ENCODE measurements at regions not wholly inside any gene's neighbourhood (a gene's known extent, or its start where the extent isn't known, plus 50 kb on each side); places are given as distances from the start of the nearest gene placed in this dataset.

DNA sequence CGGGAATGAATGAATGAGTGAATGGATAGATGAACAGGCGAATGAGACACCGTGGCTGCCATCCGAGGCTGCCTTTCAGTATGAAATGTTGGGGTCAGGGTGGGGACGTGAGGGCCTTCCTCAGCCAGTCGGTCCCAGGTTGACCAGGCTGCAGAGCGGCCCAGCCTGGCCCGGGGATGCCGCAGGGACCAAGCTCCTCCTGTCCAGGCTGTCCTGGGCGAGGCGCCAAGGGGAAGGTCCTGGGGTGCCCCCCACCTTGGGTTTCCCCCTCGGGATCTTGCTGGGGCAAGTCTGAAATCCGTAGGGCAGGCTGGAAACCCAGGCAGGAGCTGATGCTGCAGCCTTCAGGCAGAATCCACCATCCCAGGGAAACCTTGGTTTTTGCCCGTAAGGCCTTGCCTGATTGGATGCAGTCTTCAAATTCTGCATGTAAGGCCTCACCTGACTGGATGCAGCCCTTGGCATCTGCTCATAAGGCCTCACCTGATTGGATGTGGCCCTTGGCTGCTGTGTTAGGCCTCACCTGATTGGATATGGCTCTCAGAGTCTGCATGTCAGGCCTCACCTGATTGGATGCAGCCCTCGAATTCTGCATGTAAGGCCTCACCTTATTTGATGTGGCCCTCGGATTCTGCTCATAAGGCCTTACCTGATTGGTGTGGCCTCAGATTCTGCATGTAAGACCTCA, 61.7 kb upstream of the ZNF469 start:
- no peak overlapping the region for H3K27ac Mint-ChIP-seq
- no peaks in the 10 kb centered on the region for H3K4me1 Mint-ChIP-seq
- no peaks in the 10 kb centered on the region for H3K27me3 Mint-ChIP-seq
- CTCF ChIA-PET: no interaction called here
- no peak for ATAC-seq
- no peaks in the 10 kb centered on the region for H3K36me3 Mint-ChIP-seq
- H3K4me3 Mint-ChIP-seq: no peak overlapping the region
- H3K9me3 Mint-ChIP-seq (ENCODE audit: low read depth): no peaks in the 10 kb centered on the region
- no peak for DNase-seq

DNA sequence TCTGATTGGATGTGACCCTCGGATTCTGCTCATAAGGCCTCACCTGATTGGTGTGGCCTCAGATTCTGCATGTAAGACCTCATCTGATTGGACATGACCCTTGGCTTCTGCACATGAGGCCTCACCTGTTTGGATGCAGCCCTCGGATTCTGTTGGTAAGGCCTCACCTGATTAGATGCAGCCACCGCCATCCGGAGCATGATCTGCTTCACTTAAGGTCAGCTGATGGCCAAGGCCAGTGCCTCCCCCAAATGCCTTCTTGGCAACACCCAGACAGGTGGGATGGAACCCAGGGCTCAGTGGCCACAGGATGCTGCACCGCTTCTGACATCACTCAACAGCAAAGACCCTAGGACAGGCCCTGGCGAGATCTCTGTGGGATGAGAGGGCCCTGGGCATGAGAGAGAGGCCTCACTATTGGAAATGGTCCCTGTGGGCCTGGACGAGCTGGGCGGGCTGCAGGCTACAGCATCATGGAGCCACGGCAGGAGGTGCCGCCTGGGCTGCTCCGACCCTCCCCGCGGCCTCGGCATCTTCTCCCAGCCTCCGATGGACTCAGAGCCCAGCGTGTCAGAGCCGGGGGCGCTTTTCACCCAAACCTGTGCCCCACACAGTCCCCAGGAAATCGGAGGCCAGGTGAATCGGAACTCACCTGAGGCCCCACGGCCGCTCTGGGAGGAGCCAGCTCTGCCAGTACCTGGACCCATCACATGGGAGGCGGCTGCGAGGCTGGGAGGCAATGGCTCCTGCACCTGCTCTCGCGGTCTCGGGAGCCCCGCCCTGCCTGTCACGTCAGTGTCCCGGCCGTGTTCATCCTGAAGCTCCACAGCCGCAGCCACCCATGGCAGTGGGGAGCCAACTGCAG, 60.9 kb upstream of the ZNF469 start:
- DNase-seq (no peak), ATAC-seq (no peak)
- H3K27ac Mint-ChIP-seq: no peak overlapping the region
- no peak overlapping the region for H3K4me3 Mint-ChIP-seq
- no peaks in the 10 kb centered on the region for H3K27me3 Mint-ChIP-seq
- H3K9me3 Mint-ChIP-seq (ENCODE audit: low read depth): no peaks in the 10 kb centered on the region
- H3K4me1 Mint-ChIP-seq: no peaks in the 10 kb centered on the region
- no peaks in the 10 kb centered on the region for H3K36me3 Mint-ChIP-seq
- CTCF ChIA-PET: no interaction called here

DNA sequence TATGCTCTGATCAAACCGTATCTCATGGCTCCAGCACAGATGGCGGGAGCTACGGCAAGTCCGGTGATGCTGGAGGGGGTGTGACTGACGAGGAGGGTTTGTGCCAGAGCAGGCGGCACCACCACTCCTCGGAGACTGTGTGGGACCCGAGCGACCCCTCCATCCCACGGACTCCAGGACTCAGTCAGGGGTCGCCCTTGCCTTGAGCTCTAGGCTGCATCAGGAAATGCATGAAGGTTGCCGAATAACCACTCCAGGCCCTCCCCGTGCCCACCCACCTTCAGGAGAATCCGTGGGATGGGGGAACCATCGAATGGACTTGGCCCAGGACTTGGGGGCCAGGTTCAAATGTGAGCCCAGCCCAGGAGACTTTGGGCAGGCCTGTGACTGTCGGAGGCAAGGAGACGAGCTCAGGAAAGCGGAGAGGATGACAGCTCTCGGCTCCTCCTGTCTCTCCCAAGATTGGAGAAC, 60.2 kb upstream of the ZNF469 start:
- Mint-ChIP-seq H3K4me3 (no peak overlapping the region), H3K27ac (no peak overlapping the region), H3K4me1 (no peaks in the 10 kb centered on the region), H3K27me3 (no peaks in the 10 kb centered on the region), H3K36me3 (no peaks in the 10 kb centered on the region), H3K9me3 (ENCODE audit: low read depth) (no peaks in the 10 kb centered on the region)
- DNase-seq: no peak
- CTCF ChIA-PET: no interaction called here
- ATAC-seq: no peak

DNA sequence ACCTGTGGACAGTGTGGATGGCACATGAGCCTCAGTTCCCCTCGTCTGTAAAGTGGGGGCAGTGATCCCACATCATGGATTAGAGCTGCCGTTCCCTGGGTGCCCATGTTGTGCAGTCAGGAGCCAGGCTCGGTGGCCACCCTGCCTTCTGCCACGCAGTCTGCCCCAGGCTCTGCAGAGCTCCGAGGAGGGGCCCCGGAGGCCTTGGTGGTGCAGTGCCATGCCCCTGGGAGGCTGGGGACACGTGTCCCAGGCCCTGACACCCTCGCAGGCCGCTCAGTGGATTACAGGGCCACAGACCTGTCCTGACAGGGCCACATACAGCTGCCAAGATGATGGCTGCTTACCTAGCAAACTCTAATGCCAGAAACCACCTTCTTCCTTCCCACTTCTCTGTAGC, 59.7 kb upstream of the ZNF469 start:
- CTCF ChIA-PET: no interaction called here
- no peaks in the 10 kb centered on the region for H3K36me3 Mint-ChIP-seq
- H3K27ac Mint-ChIP-seq: no peak overlapping the region
- H3K9me3 Mint-ChIP-seq (ENCODE audit: low read depth): no peaks in the 10 kb centered on the region
- H3K4me3 Mint-ChIP-seq: no peak overlapping the region
- H3K27me3 Mint-ChIP-seq: no peaks in the 10 kb centered on the region
- DNase-seq (no peak), ATAC-seq (no peak)
- H3K4me1 Mint-ChIP-seq: no peaks in the 10 kb centered on the region

DNA sequence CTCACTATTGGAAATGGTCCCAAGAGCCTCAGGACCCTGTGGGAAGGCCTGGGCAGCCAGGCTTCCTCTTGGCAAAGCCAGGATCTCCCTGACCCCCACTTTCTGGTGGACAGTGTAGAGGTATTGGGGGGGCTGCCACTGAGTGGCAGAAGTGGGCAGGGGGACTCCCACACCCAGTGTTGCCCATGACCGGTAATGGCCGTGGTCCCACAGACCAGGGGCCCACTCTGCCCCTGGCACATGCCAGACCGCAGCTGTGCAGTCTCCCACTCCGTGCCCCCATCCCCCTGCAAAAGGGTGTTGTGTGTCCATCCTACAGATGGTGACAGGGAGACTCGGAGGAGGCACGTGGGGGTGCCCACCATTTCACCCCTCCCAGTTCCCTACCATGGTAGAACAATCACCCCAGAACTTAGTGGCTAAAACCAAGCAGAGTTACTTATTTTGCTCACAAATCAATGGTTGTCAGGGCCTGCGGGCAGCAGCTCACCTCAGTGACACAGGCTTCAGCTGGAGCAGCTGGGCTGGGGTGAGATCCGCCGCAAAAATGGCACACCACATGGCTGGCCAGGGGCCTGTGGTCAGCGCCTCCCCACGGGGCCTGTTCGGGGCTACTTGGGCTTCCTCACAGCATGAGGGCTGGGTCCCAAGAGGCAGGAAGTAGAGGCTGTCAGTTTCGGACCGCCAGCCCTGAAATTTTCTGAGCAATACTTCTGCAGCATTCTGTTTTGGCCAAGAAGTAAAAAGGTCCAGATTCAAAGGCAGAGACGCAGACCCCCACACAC, 59.0 kb upstream of the ZNF469 start:
- no peaks in the 10 kb centered on the region for H3K36me3 Mint-ChIP-seq
- no peak for DNase-seq
- no peaks in the 10 kb centered on the region for H3K9me3 Mint-ChIP-seq (ENCODE audit: low read depth)
- no peak for ATAC-seq
- H3K27ac Mint-ChIP-seq: no peak overlapping the region
- H3K4me1 Mint-ChIP-seq: no peaks in the 10 kb centered on the region
- CTCF ChIA-PET: no interaction called here
- H3K27me3 Mint-ChIP-seq: no peaks in the 10 kb centered on the region
- H3K4me3 Mint-ChIP-seq: no peak overlapping the region

DNA sequence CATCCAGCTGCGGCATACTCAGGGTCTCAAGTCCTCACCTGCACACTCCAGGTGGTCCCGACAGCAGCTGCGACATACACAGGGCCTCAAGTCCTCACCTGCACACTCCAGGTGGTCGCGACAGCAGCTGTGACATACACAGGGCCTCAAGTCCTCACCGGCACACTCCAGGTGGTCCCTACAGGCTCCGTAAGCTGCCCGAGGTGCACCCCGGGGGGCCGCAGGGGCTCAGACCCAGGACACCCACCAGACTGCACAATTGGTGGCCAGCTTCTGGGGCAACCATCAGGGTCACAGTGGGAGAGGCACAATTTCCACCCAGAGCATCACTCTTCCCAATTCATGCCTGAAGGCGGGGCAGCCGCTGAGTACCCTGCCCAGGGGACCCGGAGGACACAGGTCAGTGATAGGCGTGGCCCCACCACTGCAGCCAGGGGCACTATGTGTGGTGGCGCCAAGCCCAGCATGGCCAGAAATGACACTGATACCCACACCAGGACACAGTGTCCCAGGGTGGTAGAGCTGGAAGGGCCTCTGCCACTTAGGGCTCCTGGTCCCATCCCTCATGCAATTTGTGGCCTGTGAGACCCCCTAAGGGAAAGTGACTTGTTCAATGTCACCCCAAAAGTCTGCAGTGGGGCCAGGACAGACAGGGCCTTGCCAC, 57.5 kb upstream of the ZNF469 start:
- CTCF ChIA-PET: no interaction called here
- H3K9me3 Mint-ChIP-seq (ENCODE audit: low read depth): no peaks in the 10 kb centered on the region
- H3K4me3 Mint-ChIP-seq: no peak overlapping the region
- no peaks in the 10 kb centered on the region for H3K27me3 Mint-ChIP-seq
- ATAC-seq: no peak
- H3K27ac Mint-ChIP-seq: no peak overlapping the region
- no peak for DNase-seq
- H3K36me3 Mint-ChIP-seq: no peaks in the 10 kb centered on the region
- no peaks in the 10 kb centered on the region for H3K4me1 Mint-ChIP-seq

- Mint-ChIP-seq H3K27ac (no peak overlapping the region), H3K27me3 (no peaks in the 10 kb centered on the region)
- CTCF ChIA-PET: no interaction called here
These were observed 56.8 kb upstream of the ZNF469 start for GRCh38 chr16:88325976-88326375.

GRCh38 chr16:88326611-88327485, 55.9 kb upstream of the ZNF469 start:
- ATAC-seq (no peak), DNase-seq (no peak)
- H3K4me1 Mint-ChIP-seq: no peaks in the 10 kb centered on the region
- H3K36me3 Mint-ChIP-seq: no peaks in the 10 kb centered on the region
- H3K9me3 Mint-ChIP-seq (ENCODE audit: low read depth): no peaks in the 10 kb centered on the region
- no peaks in the 10 kb centered on the region for H3K27me3 Mint-ChIP-seq
- no peak overlapping the region for H3K4me3 Mint-ChIP-seq
- no peak overlapping the region for H3K27ac Mint-ChIP-seq
- CTCF ChIA-PET: no interaction called here

More at GRCh38 chr16:88325976-88326375, 56.8 kb upstream of the ZNF469 start:
- no peak for ATAC-seq
- DNase-seq: no peak
- H3K4me1 Mint-ChIP-seq: no peaks in the 10 kb centered on the region
- no peaks in the 10 kb centered on the region for H3K9me3 Mint-ChIP-seq (ENCODE audit: low read depth)
- H3K36me3 Mint-ChIP-seq: no peaks in the 10 kb centered on the region
- no peak overlapping the region for H3K4me3 Mint-ChIP-seq

DNA sequence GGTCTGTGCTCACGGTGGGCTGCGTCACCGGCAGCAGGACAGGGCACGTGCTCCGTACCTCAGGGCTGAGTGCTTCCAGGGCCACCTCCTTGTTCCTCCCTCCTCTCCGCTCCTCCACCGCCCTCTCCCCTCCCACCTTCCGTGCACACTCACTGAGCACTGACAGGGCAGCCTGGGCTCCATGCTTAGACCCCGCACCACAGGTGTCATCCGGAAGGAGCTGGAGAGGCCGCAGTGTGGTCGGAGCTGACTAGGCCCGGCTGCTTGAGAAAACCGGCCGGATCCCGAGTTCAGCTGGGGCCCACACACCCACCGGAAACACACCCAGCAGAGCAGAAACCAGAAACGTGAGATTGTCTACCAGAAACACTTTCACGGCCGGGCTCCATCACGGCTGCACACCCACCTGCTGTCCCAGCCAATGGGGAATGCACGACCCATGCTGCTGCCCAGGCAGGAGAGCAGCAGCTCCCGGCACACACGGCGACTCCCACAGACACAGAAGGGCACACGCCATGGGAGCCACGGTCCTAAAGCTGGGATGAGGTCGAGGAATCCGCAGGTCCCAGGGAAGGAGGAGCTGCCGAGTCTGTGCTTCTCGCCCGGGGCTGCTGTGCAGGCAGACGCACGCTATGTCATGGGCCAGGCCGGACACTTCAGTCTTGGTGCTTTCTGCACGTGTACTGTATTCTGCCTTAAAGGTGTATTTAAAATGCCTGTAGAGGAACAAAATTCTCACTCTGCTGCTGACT, 55.0 kb upstream of the ZNF469 start:
- Mint-ChIP-seq H3K36me3 (no peaks in the 10 kb centered on the region), H3K27ac (no peak overlapping the region), H3K9me3 (ENCODE audit: low read depth) (no peaks in the 10 kb centered on the region), H3K4me1 (no peaks in the 10 kb centered on the region), H3K4me3 (no peak overlapping the region), H3K27me3 (no peaks in the 10 kb centered on the region)
- DNase-seq (no peak), ATAC-seq (no peak)
- CTCF ChIA-PET: no interaction called here

GRCh38 chr16:88328313-88328980, 54.3 kb upstream of the ZNF469 start:
- Mint-ChIP-seq H3K4me3 (no peak overlapping the region), H3K27me3 (no peaks in the 10 kb centered on the region), H3K9me3 (ENCODE audit: low read depth) (no peaks in the 10 kb centered on the region), H3K4me1 (peaks cover under 1% of the 10 kb centered on the region), H3K27ac (no peak overlapping the region), H3K36me3 (no peaks in the 10 kb centered on the region)
- CTCF ChIA-PET: no interaction called here
- ATAC-seq (no peak), DNase-seq (no peak)

- Mint-ChIP-seq H3K4me1 (peaks cover 5% of the 10 kb centered on the region), H3K36me3 (no peaks in the 10 kb centered on the region), H3K27ac (no peak overlapping the region), H3K4me3 (no peak overlapping the region), H3K9me3 (ENCODE audit: low read depth) (no peaks in the 10 kb centered on the region), H3K27me3 (no peaks in the 10 kb centered on the region)
- no peak for ATAC-seq
- CTCF ChIA-PET: no interaction called here
- DNase-seq: no peak
These were observed 52.7 kb upstream of the ZNF469 start for GRCh38 chr16:88329726-88330700.

All from activated CD8-positive, alpha-beta memory T cell treated with anti-CD3 and anti-CD28 coated beads, Interleukin-2, amount 10 ng/mL, durations not matched to agents 7 days and 5 days (primary cell).